Esophagus muscularis mucosa (tissue), 4 donors: ENCODE measurements at regions not wholly inside any gene's neighbourhood (a gene's known extent, or its start where the extent isn't known, plus 50 kb on each side); places are given as distances from the start of the nearest gene placed in this dataset.

Experiments
- DNase-seq: peaks from one replicate; pipeline ENCODE4 v3.0.0-alpha.2; 2017; ENCODE audit errors: extremely low spot score
- H3K27ac ChIP-seq, 4 donors: fragments of 200-600 bp; sonication (generic); replicated peaks in 1 of 4; 1 replicate in 3 of 4; 2 replicates in 1 of 4; pipeline ENCODE4 v1.5.1; 2016 to 2019; ENCODE audit warnings: mild to moderate bottlenecking in 1 of 4
- H3K27me3 ChIP-seq, 4 donors: fragments of 200-600 bp; sonication (generic); one replicate each; pipeline versions ENCODE4 v1.5.1 to v1.6.0; 2016 to 2019
- H3K36me3 ChIP-seq, 4 donors: fragments of 200-600 bp; sonication (generic); one replicate each; pipeline ENCODE4 v1.5.1; 2016 to 2019
- H3K4me1 ChIP-seq, 4 donors: fragments of 200-600 bp; sonication (generic); one replicate each; pipeline ENCODE4 v1.5.1; 2016 to 2019
- H3K4me3 ChIP-seq, 4 donors: fragments of 200-600 bp; sonication (generic); 1 replicate in 2 of 4; 2 replicates in 2 of 4; pipeline ENCODE4 v1.5.1; 2016 to 2019; ENCODE audit warnings: mild to moderate bottlenecking in 4 of 4, moderate library complexity in 1 of 4
- H3K9me3 ChIP-seq, 4 donors: fragments of 200-600 bp; sonication (generic); 1 replicate in 3 of 4; 2 replicates in 1 of 4; pipeline ENCODE4 v1.5.1; 2016 to 2019
- EP300 ChIP-seq: sonication (generic); formaldehyde crosslinking; IDR thresholded peaks from one replicate; pipeline ENCODE4 v1.6.1; 2017; ENCODE audit warnings: antibody characterized with exemption
- POLR2A ChIP-seq: fragments of 450-650 bp; IDR thresholded peaks from one replicate; pipeline ENCODE4 v1.6.1; 2017; ENCODE audit warnings: antibody characterized with exemption, moderate library complexity, mild to moderate bottlenecking, low read depth
- POLR2AphosphoS5 ChIP-seq, 2 donors: sonication (generic); formaldehyde crosslinking; IDR thresholded peaks; one replicate each; pipeline ENCODE4 v1.6.1; 2017; ENCODE audit warnings: antibody characterized with exemption in 2 of 2
- WGBS: methylation state at CpG from one replicate; pipeline ENCODE4 v1.1.5; 2018; 5-methylcytosine and 5-hydroxymethylcytosine counted together
- intact Hi-C: fragments of 100-400 bp; cut with DNase I; formaldehyde crosslinking; loops from one replicate; pipeline ENCODE4 v1.15.1; 2023
- TF ChIP-seq, protein P1 (sequence below), 3 experiments: fragments of 200-600 bp in 2 of 3; fragments of 450-650 bp in 1 of 3; sonication (generic) in 2 of 3; IDR thresholded peaks; one replicate each; pipeline ENCODE4 v1.5.1; 2017 to 2019; ENCODE audit warnings: antibody characterized with exemption in 3 of 3, mild to moderate bottlenecking in 2 of 3, moderate library complexity in 1 of 3

DNA sequence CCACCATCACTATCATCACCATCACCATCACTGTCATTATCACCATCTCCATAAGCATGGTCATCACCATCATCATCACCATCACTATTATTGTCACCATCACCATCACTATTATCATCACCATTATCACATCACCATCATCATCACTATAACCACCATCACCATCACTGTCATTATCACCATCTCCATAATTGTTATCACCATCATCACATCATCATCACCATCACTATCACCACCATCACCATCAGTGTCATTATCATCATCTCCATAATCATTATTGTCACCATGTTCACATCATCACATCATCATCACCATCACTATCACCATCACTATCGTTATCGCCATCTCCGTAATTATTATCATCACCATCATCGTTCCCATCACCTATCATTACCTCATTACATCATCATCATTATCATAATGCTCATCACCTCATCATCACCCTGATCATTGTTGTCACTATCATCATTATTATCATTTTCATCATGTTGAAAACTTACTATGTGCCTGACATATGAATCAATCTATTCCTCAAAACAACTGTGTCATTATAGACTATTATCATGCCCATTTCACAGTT is 280.3 kb upstream of the HS6ST1 start:
- TF ChIP-seq EP300 = no peak
- TF ChIP-seq, protein P1, sequence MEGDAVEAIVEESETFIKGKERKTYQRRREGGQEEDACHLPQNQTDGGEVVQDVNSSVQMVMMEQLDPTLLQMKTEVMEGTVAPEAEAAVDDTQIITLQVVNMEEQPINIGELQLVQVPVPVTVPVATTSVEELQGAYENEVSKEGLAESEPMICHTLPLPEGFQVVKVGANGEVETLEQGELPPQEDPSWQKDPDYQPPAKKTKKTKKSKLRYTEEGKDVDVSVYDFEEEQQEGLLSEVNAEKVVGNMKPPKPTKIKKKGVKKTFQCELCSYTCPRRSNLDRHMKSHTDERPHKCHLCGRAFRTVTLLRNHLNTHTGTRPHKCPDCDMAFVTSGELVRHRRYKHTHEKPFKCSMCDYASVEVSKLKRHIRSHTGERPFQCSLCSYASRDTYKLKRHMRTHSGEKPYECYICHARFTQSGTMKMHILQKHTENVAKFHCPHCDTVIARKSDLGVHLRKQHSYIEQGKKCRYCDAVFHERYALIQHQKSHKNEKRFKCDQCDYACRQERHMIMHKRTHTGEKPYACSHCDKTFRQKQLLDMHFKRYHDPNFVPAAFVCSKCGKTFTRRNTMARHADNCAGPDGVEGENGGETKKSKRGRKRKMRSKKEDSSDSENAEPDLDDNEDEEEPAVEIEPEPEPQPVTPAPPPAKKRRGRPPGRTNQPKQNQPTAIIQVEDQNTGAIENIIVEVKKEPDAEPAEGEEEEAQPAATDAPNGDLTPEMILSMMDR (IDR thresholded peaks at IDR 0.05) = no peak
- no peak for TF ChIP-seq POLR2AphosphoS5 (IDR thresholded peaks at IDR 0.05)
- no peak for TF ChIP-seq POLR2A
- intact Hi-C loops = no loop called here
- 95% methylated on average over 4 of the region's 4 CpGs for WGBS

DNA sequence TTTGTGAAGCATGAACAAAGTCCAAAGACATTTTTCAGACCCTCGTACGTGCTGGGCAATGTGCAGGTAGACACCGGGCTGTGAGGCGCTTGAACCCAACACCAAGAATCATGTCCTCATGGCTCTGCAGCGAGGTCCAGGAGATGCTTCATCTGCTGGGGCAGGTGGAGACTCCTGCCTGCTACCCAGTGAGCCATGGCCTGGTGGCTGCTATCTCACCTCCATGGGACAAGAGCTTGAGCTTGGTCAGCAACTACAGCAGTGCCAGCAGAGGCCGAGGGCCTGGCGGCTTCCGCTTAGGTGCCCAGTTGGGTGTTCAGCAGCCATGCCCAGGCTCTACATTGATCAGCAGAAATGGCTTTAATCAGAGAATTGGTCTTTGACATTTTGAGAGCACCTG is 281.0 kb upstream of the HS6ST1 start:
- no peaks in the 10 kb centered on the region for H3K9me3 ChIP-seq
- TF ChIP-seq POLR2A = no peak
- H3K36me3 ChIP-seq = no peaks in the 10 kb centered on the region
- intact Hi-C loops = no loop called here
- no peak overlapping the region for H3K4me3 ChIP-seq
- H3K4me1 ChIP-seq = no peaks in the 10 kb centered on the region
- 83% methylated on average over 8 of the region's 8 CpGs for WGBS
- no peak overlapping the region for H3K27ac ChIP-seq
- no peaks in the 10 kb centered on the region for H3K27me3 ChIP-seq
- no peak for DNase-seq

More for the DNA sequence above, 280.3 kb upstream of the HS6ST1 start:
- no peaks in the 10 kb centered on the region for H3K9me3 ChIP-seq
- no peaks in the 10 kb centered on the region for H3K4me1 ChIP-seq
- H3K36me3 ChIP-seq = no peaks in the 10 kb centered on the region
- H3K27me3 ChIP-seq = no peaks in the 10 kb centered on the region
- no peak overlapping the region for H3K27ac ChIP-seq
- no peak overlapping the region for H3K4me3 ChIP-seq
- no peak for DNase-seq

DNA sequence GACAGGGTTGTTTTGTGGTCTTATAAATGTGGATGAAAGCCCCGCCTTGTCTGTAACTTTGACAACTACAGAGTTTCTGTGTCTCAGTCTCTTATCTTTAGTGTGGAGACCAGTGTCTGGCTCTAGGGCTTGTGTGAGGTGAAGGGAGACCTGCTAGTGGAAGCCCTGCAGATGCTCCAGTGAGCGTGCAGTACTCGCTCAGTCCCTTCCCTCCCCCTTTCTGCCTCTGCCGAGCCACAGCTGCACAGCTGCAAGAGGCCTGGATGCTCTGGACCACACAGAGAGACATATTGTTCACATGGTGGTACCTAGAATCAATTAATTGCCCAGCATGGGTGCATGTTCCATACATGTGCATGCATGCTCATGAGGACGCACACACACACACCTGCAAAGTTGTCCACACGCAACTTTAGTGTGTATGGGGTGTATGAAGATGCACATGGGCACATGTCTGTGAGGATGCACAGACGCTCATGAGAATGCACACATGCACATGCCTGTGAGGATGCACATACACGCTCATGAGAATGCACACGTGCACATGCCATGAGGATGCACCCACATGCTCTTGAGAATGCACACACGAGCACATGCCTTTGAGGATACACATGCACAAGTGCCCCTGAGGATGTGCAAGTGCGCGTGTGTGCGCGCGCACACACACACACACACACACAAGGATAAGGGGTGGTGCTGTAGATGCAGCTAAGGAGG is 282.1 kb upstream of the HS6ST1 start:
- Histone ChIP-seq H3K4me1 (no peaks in the 10 kb centered on the region), H3K27me3 (no peaks in the 10 kb centered on the region), H3K27ac (no peak overlapping the region), H3K36me3 (no peaks in the 10 kb centered on the region), H3K9me3 (no peaks in the 10 kb centered on the region), H3K4me3 (no peak overlapping the region)
- 79% methylated on average over 13 of the region's 15 CpGs for whole genome bisulfite sequencing
- no peak for TF ChIP-seq POLR2AphosphoS5 (IDR thresholded peaks at IDR 0.05)
- TF ChIP-seq, protein P1 (IDR thresholded peaks at IDR 0.05) = no peak
- TF ChIP-seq EP300 = no peak
- no peak for TF ChIP-seq POLR2A
- intact Hi-C loops = no loop called here
- no peak for DNase-seq

DNA sequence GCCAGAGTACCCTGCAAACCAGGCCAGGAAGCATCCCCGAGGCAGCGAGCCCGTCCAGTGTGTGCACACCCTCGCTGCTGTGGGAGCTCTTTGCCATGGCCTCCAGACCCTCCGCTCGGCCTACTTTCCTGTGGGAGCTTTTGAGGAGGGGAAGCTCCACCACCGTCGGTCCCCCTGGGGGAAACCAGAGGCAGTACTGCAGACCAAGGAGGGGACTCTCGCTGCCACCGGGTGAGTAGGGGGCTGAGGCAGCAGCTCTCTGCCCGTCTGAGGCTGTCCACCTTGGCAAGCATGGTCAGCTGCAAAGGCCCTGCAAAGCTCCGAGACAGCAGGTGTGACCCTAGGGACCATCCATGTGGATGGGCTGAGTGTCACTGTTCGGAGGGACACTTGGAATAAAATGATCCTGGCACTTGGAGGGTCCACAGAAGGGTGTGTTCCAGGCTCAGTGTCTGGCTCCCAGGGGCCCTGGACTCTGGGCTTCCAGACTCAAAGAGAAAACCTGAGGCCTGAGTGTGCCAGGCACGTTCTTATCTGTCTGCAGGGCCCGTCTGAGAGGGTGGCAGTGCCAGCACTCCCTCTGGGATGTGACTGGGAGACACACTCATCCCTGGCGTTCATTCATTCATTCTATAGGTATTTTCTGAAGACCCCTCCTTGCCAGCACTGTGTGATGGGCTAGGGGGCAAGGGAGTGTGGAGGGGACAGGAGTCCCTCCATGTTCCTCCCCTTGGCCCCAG is 282.8 kb upstream of the HS6ST1 start:
- TF ChIP-seq, protein P1 (IDR thresholded peaks at IDR 0.05) = no peak
- TF ChIP-seq POLR2A (no peak), EP300 (no peak), POLR2AphosphoS5 (IDR thresholded peaks at IDR 0.05) (no peak)
- no peak for DNase-seq
- Histone ChIP-seq H3K9me3 (no peaks in the 10 kb centered on the region), H3K27me3 (no peaks in the 10 kb centered on the region), H3K27ac (no peak overlapping the region), H3K4me3 (no peak overlapping the region), H3K4me1 (no peaks in the 10 kb centered on the region), H3K36me3 (no peaks in the 10 kb centered on the region)
- 96% methylated on average over 7 of the region's 16 CpGs for WGBS
- intact Hi-C loops = no loop called here

DNA sequence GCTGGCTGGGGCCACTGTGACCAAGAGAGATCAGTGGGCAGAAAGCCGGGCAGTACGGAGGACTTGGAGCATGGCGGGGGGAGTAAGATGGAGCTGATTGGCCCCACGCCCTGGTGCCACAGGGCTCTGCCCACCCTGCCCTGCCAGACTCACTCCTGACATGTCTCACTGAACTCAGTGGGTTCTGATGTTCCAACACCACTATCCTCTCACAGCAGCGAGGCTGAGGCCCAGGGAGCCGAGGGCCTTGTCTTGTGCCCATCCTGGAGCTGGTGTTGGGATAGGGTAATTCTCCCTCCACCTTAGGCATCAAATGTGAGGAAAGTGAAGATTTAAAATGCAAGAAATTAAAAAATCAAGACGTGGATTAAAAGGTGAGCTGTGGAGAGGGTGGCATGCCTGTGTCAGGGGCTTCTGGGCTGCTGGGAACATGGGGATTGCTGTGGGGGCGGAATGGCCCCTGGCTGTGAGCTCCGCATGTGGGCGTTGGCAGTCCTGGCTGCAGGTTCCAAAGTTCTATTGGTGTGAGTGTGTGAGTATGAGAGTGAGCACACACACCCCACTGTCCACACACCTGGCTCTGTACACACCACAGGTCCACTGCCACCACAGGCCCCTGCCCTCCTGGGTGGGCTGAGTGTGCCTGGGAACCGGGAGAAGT is 283.5 kb upstream of the HS6ST1 start:
- H3K9me3 ChIP-seq = no peaks in the 10 kb centered on the region
- no peaks in the 10 kb centered on the region for H3K27me3 ChIP-seq
- H3K27ac ChIP-seq = no peak overlapping the region
- intact Hi-C loops = no loop called here
- no peak overlapping the region for H3K4me3 ChIP-seq
- 90% methylated on average over 11 of the region's 11 CpGs for WGBS
- no peak for DNase-seq
- H3K4me1 ChIP-seq = no peaks in the 10 kb centered on the region
- H3K36me3 ChIP-seq = no peaks in the 10 kb centered on the region
- TF ChIP-seq, protein P1 (IDR thresholded peaks at IDR 0.05) = no peak
- no peak for TF ChIP-seq POLR2A
- TF ChIP-seq EP300 = no peak
- no peak for TF ChIP-seq POLR2AphosphoS5 (IDR thresholded peaks at IDR 0.05)
